Jurkat, Clone E6-1 (cell line): ENCODE measurements at regions not wholly inside any gene's neighbourhood (a gene's known extent, or its start where the extent isn't known, plus 50 kb on each side); places are given as distances from the start of the nearest gene placed in this dataset.
"Not testable (repeated sequence)": the region's sequence is repeated elsewhere in the genome, so short reads cannot be mapped to it uniquely, and the experiment has no call there.

Source experiments
- DNase-seq: peaks from one replicate; pipeline ENCODE4 v3.0.0-alpha.2; 2011; ENCODE audit warnings: low read depth, low spot score
- H3K4me3 ChIP-seq: 2 replicates; pipeline ENCODE4 v1.5.1; 2011; ENCODE audit warnings: mild to moderate bottlenecking, low read length, control low read depth, moderate library complexity

GRCh38 chr3:153818338-153818737 lies 302.9 kb upstream of the ARHGEF26 start:
- H3K4me3 ChIP-seq: no peak overlapping the region
- no peak for DNase-seq

DNA sequence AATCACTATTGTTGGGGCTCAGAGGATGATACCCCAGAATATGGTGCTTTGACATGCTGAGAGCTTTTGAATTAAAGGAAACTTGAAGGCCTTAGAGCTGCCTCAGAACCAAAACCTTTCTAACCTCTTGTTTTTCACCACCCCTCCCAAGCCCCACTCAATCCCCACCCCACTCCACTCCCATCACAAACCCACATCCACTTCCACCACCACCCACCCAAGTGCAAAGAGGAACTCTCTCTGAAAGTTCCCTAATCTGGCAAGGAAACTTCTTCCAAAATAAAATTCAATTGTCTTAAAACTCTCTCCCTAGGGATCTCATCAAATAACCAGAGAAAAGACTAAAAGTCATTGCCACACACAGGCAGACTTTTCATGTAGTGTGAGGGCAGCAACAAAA lies 301.2 kb upstream of the ARHGEF26 start:
- H3K4me3 ChIP-seq: no peak overlapping the region
- DNase-seq: no peak

GRCh38 chr3:153828346-153828745 lies 292.8 kb upstream of the ARHGEF26 start:
- H3K4me3 ChIP-seq, DNase-seq: not testable (repeated sequence)

DNA sequence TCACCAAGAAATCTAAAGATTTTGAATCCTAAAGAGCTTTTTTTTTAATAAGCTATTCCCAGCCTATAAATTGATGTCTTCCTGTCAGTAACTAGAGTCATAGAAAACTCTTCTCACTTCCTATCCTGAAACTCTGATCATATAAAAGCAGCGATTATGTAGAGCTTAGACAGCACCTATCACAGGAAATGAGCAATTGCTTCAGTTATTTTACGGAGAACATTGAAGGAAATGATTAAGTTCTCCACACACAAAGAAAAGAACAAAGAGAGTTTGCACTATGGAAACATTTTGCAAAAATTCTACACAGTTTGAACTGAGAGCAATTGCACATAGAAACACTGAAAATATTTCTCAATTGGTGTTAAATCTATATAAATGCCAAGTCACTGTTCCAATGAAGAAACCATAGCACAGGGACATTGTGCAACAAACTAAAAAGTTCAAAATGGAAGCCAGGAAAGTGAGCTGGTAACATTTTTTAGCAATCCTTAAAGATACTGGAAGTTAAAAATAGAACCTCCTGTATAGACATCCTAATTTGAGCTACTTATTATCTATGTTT lies 291.5 kb upstream of the ARHGEF26 start:
- H3K4me3 ChIP-seq: no peak overlapping the region
- DNase-seq: no peak

DNA sequence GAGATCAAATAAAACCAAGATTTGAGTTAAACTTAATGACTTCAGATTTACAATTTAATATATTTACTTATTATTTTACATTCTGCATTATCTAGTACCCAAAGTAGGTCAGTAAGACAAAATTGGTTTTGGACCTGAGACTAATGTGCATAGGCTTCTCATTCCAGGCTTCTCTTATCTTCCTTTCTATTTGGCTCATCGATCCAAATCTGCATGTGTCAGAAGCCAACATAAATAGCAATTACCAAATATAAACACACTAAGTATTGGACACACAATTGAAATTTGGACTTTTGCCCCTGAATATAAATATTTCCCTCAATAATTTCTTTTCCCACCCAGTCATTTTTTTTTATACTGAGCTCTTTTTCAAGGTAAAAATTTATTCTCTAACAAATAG lies 290.6 kb upstream of the ARHGEF26 start:
- H3K4me3 ChIP-seq: no peak overlapping the region
- DNase-seq: no peak

GRCh38 chr3:153835540-153835939 lies 285.6 kb upstream of the ARHGEF26 start:
- no peak for DNase-seq
- H3K4me3 ChIP-seq: no peak overlapping the region

- DNase-seq: no peak
- H3K4me3 ChIP-seq: no peak overlapping the region
Measured at GRCh38 chr3:153840487-153840886, 280.7 kb upstream of the ARHGEF26 start.

DNA sequence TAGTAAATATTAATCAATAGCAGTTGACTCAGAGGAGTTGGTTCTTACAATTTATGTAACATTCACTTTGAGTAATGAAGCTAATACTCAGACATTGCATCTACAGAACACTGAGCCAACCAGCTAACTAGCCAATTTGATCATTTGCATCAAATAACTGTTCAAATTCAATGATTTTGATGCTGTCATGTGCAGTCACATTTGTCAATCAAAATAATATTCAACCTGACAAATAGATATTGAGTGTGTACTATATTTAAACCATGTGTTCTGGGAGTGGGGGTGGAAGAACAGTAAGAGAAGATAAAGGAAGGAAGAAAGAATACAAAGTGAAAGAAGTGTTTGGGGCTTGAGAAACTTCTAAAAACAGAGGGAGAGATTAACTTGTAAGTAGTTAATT lies 277.2 kb upstream of the ARHGEF26 start:
- H3K4me3 ChIP-seq: no peak overlapping the region
- DNase-seq: no peak

DNA sequence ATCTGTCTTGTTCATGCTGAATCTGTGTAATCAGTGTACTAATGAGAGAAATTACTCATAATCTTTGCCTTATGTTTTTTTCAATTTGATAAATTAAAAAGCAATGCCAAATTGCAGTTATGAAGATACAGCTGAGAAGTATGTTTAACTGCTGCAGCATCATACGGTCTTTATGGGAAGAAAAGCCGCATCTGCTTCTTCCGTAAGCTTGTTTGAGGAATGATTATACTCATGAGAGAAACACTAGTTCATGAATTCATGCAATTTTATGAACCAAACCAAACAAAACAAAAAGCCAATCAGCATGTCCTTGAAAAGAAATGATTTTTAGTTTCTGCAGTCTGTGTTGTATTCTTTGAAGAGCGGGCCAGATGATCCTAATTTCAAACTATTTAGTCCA lies 275.9 kb upstream of the ARHGEF26 start:
- no peak for DNase-seq
- no peak overlapping the region for H3K4me3 ChIP-seq

DNA sequence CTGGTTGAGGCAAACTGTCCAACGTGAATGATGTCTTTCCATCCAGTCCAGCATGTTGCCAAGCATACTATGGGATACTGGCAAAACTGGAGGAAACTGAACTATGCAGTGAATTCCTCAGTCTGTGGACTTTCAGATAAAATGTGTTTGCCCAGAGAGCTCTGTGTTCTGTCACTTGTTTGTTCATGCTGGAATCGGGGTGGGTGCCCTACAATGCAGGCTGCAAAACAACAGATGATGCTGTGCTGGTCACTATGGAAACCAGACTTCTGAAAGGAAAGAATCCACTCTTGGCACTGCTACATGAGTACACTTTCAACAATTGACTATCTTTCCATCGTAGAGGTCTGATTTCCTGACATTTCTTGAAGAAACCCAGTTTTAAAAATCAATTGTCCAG lies 272.5 kb upstream of the ARHGEF26 start:
- H3K4me3 ChIP-seq: no peak overlapping the region
- DNase-seq: no peak

DNA sequence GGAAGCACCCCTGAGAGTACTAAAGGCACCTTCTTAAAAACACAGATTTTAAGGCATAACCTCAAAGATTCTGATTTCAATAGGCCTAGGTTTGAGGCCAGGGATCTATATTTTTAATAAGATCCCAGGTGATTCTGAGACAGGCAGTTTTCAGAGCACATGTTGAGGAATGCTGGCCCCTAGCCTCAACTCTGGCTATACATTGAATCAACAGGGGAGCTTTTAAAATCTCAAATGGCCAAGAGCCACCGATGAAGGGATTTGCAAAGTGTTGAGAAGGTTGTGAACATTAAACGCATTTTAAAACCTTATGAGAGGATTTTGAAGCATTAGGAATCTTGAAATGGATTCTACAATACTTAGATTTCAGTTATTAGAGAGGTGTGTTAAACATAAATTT lies 268.8 kb upstream of the ARHGEF26 start:
- H3K4me3 ChIP-seq: no peak overlapping the region
- no peak for DNase-seq

GRCh38 chr3:153853163-153853562 lies 268.0 kb upstream of the ARHGEF26 start:
- no peak overlapping the region for H3K4me3 ChIP-seq
- DNase-seq: no peak

DNA sequence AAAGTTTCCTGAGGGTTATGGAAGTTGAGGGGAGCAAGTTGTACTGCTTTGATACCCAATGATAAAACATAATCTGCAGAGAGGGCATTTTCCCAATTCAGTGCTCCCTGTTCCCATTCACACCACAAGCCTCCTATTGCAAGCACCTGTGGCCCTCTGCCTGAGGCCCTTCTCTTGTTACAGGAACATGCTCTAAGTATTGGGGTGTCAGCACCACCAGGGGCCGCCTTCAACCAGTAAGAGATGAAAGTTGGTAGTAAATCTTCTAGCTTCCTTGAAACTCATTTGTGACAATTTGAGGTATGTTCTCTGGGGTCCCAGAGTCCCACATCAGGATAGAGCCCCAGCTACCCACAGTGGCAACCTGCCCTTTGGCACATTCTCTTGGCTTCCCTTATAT lies 265.4 kb upstream of the ARHGEF26 start:
- no peak overlapping the region for H3K4me3 ChIP-seq
- no peak for DNase-seq

DNA sequence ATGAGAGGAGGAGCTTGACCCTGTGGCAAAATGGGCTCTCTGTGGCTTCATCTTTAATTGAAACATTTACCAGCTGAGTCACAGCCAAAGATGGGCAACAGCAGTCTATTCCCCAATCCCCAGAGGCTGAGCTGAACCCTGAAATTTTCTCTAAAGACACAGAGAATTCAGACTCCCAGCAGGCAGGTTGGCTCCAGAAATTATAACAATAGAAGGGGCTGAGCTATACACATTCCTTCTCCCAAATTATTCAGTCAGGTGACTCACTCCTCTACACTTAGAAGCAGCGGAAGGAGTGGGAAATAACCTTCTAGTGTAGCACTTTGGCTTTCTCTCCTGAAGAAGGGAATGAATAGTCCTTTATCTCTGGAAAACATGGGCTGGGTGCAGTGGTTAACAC lies 264.3 kb upstream of the ARHGEF26 start:
- no peak for DNase-seq
- no peak overlapping the region for H3K4me3 ChIP-seq

GRCh38 chr3:153864793-153865192 lies 256.4 kb upstream of the ARHGEF26 start:
- no peak overlapping the region for H3K4me3 ChIP-seq
- no peak for DNase-seq

GRCh38 chr3:153866901-153867300 lies 254.3 kb upstream of the ARHGEF26 start:
- H3K4me3 ChIP-seq: no peak overlapping the region
- no peak for DNase-seq

DNA sequence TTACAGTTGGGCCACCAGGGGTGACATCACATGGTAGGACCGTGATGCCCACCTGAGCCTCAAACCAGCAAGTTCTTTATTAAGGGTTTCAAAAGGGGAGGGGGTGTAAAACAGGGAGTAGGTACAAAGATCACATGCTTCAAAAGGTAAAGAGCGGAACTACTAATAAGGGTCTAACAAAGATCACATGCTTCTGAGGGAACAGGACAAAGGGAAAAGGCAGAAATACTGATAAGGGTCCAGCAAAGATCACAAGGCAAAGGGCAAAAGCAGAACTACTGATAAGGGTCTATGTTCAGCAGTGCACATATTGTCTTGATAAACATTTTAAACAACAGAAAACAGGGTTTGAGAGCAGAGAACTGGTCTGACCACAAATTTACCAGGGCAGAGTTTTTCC lies 246.8 kb upstream of the ARHGEF26 start:
- DNase-seq, H3K4me3 ChIP-seq: not testable (repeated sequence)

- no peak for DNase-seq
- H3K4me3 ChIP-seq: no peak overlapping the region
Measured at GRCh38 chr3:153880493-153880892, 240.7 kb upstream of the ARHGEF26 start.

- no peak overlapping the region for H3K4me3 ChIP-seq
- DNase-seq: no peak
Measured at GRCh38 chr3:153881201-153881600, 240.0 kb upstream of the ARHGEF26 start.

GRCh38 chr3:153885359-153885758 lies 235.8 kb upstream of the ARHGEF26 start:
- no peak for DNase-seq
- no peak overlapping the region for H3K4me3 ChIP-seq

DNA sequence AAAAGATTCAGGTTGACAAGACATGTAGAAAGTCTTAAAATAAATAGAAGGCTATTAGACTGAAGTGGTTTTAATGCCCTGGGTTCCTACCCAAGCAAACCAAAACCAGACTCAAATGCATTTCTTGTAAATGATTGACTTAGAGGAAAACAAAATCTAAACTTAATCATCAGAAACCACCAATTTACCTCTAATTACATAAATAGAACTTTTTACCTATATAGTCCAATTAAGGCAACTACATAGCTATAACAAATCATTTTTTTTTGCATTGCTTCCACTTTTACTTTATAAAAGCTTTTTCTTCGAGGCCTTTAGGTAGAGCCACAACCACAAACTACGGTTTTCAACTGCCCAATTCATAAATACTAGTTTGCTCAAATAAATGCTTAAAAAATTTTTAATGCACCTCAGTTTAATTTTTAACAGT lies 231.3 kb upstream of the ARHGEF26 start:
- DNase-seq: no peak

DNA sequence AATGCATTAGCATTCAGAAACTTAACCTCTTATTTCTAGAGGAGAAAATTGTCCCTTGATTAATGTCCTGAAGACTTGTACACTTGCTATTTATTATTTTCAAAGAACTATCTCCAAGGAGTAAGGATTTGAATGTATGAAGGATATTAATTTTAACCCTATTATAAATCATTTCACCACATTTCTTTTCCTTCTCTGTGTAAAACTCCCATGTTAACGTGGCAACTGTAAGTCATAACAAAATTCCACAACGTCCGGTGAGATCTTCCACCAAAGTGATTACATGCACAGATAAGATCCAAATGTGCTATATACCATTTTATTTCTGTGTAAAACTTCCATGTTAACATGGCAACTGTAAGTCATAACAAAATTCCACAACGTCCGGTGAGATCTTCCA lies 229.1 kb upstream of the ARHGEF26 start:
- H3K4me3 ChIP-seq: no peak overlapping the region
- DNase-seq: no peak

More for the DNA sequence above, 231.3 kb upstream of the ARHGEF26 start:
- no peak overlapping the region for H3K4me3 ChIP-seq
